Stimulated activated naive CD8-positive, alpha-beta T cell treated with anti-CD3 and anti-CD28 coated beads, Interleukin-15, amount 100 ng/mL, for 72 hours (primary cell): ENCODE measurements at regions not wholly inside any gene's neighbourhood (a gene's known extent, or its start where the extent isn't known, plus 50 kb on each side); places are given as distances from the start of the nearest gene placed in this dataset.
A peak's percentile ranks its signal among the peaks of the same experiment; 100 is the strongest.

Experiments used
- ATAC-seq: fragments of 150-1000 bp; cut with Tn5 transposase; 2 replicates; pipeline ENCODE4 v1.10.0; 2021; ENCODE audit warnings: mild to moderate bottlenecking, moderate library complexity
- DNase-seq, 2 donors: peaks; one replicate each; pipeline ENCODE4 v3.0.0; 2021 to 2022
- H3K27ac Mint-ChIP-seq, 2 donors: one replicate each; pipeline ENCODE4 v1.8.0; 2022; ENCODE audit warnings: mild to moderate bottlenecking in 2 of 2, mixed read lengths in 2 of 2, moderate library complexity in 2 of 2
- H3K27me3 Mint-ChIP-seq: one replicate; pipeline ENCODE4 v1.8.0; 2022; ENCODE audit warnings: mixed read lengths
- H3K4me1 Mint-ChIP-seq: one replicate; pipeline ENCODE4 v1.8.0; 2022; ENCODE audit warnings: mild to moderate bottlenecking, mixed read lengths
- H3K4me3 Mint-ChIP-seq, 2 donors: one replicate each; pipeline ENCODE4 v1.8.0; 2022; ENCODE audit warnings: mild to moderate bottlenecking in 2 of 2, mixed read lengths in 2 of 2, moderate library complexity in 1 of 2
- H3K9me3 Mint-ChIP-seq, 2 donors: one replicate each; pipeline ENCODE4 v1.8.0; 2022; ENCODE audit warnings: mixed read lengths in 2 of 2

DNA sequence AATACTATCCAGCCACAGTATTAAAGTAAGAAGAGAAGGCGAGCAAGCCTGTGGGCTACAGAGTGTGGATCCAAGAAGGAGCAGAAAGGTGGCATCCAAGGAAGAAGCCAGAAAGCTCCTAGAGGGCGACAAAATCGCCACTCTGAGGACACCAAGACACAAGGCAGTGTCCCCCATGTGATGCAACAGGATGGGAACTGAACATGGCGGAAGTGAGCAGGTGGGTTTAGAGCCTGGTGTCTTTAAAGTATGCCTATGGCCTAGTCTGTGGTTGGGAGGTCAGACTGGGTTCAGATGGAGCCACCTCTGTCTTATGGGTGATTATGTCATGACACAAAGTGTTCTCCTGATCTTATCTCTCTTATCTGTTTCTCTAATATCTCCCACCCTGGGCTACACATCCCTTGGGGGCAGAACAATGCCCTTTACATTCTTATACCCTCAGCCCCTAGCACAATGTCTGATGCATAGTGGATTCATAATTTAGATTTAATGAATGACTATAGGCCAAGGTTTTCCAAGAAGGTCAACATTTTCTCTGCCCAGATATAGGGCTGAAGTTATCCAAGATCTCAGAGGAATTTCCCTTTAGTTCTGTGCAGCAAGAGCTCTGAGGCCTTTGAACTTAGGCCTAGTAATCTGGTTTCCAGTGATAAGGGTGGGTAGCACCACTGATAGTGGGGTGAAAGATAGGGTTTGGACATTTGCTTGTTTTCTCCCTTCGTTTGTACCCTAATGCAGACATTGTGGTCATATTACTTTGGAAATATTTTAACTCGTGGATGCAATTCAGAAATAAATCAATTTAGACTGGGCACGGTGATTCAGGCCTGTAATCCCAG, 167.3 kb upstream of the AKIRIN2 start:
- Mint-ChIP-seq H3K27me3 (peaks cover 16% of the 10 kb centered on the region), H3K9me3 (no peaks in the 10 kb centered on the region), H3K4me3 (no peak overlapping the region), H3K27ac (no peak overlapping the region), H3K4me1 (no peaks in the 10 kb centered on the region)
- ATAC-seq = no peak
- DNase-seq = no peak

DNA sequence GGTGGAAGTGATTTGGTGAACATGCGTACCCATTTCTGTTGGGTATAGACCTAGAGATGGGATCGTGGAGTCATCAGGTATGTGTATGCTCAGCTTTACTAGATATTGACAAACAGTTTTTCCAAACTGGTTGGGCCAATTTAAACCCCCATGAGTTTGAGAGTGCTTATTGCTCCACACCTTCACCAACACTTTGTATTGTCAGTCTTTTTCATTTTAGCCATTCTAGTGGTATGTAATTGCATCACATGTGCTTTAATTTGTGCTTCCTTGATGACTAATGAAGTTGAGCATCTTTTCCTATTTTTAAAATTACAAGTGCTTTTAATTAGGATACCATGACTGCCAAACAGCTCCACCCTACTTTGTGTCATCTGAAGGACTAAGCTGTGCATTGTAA, 158.9 kb upstream of the AKIRIN2 start:
- DNase-seq (no peak), ATAC-seq (no peak)
- Mint-ChIP-seq H3K4me3 (no peak overlapping the region), H3K4me1 (no peaks in the 10 kb centered on the region), H3K9me3 (peaks cover 8 to 15% of the 10 kb centered on the region in 2 donors), H3K27ac (no peak overlapping the region), H3K27me3 (peaks cover 23% of the 10 kb centered on the region)

DNA sequence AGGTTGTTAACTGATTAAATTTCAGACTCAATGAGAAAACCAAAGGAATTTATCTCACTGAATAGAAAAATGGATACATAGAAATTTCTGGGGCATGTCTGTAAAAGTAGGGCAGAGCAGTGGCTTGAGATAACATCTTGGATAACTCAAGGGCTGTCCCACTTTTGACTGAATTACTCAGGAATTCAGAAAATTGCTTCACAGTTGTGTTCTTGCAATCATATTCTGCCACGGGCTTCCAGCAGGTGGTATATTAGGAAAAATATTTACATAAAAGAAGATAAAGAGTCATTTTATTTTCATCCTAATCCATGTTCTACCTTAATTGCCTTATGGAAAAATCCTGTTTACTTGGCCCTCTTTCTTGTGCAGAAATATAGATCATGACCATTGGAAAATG, 156.4 kb upstream of the AKIRIN2 start:
- DNase-seq (no peak), ATAC-seq (no peak)
- H3K4me1 Mint-ChIP-seq = no peaks in the 10 kb centered on the region
- H3K27ac Mint-ChIP-seq = no peak overlapping the region
- peaks cover 16% of the 10 kb centered on the region for H3K27me3 Mint-ChIP-seq
- no peak overlapping the region for H3K4me3 Mint-ChIP-seq
- H3K9me3 Mint-ChIP-seq = peaks cover 8 to 15% of the 10 kb centered on the region in 2 donors

DNA sequence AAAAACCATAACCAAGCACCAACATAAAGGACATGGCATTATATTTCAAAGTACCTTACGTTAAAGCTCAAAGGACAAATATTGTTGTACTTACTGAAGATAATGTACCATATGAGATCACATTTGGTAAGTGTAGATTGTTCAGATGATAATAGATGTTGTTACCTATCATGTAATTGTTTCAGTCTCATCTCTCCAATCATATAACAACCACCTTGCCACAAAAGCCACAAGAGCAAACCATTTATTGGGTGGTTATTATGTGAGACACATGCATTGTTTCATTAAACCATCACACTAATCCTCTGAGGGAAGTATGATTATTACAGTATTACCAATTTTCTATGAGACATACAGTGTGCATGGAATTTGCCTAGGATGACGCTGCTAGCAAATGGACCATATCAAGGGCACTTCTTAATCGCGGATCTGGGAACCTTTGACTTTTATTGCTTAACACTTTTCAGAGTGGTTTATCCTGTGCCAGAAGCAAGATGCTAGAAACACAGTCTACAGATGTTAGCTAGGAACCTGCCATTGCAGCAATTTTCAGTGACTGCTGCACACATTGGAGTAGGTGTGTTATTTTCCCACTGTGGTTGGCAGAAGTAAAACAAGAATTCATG, 149.8 kb upstream of the AKIRIN2 start:
- H3K27ac Mint-ChIP-seq = no peak overlapping the region
- peaks cover 9% of the 10 kb centered on the region for H3K27me3 Mint-ChIP-seq
- no peaks in the 10 kb centered on the region for H3K4me1 Mint-ChIP-seq
- no peaks in the 10 kb centered on the region for H3K9me3 Mint-ChIP-seq
- DNase-seq = no peak
- no peak for ATAC-seq
- H3K4me3 Mint-ChIP-seq = no peak overlapping the region

DNA sequence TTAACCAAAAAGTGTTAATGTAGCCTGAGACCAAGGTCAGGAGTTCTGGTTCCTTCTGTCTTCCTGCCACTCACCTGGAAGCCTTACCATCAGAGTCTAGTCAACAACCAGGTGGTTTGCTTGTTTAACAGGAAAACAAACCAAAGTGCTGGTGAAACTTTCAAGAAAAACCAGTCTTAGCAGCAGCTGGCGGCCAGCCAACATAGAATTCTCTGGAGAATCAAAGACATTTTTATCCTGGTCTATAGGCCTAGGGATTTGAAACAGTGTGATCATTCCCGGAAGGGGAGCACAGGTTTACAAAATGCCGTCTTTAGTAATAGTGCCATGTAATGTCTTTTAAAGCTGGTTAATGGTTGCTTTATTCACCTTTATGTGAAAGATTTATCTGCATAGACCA, 146.6 kb upstream of the AKIRIN2 start:
- no peak overlapping the region for H3K27ac Mint-ChIP-seq
- H3K4me1 Mint-ChIP-seq = no peaks in the 10 kb centered on the region
- no peak for ATAC-seq
- no peaks in the 10 kb centered on the region for H3K9me3 Mint-ChIP-seq
- no peak overlapping the region for H3K4me3 Mint-ChIP-seq
- peaks cover 24% of the 10 kb centered on the region for H3K27me3 Mint-ChIP-seq
- no peak for DNase-seq

DNA sequence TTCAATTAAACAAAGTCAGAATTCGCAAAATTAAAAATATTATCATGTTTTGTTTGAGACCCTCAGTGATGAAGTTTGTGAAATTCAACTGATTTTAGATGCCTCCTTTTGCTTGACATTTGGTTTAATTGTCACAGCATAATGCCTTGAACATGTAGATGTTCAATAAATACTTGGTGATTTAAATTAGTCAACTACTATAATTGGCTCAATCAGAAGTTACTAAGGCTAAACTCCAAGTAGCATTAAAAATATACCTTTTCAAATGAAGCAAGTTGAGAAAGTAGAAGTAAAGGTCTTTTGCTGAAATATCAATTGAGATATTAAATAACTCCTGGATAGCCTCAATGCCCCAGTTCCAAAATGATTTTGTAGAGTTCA, 145.8 kb upstream of the AKIRIN2 start:
- no peaks in the 10 kb centered on the region for H3K4me1 Mint-ChIP-seq
- DNase-seq (no peak), ATAC-seq (no peak)
- no peak overlapping the region for H3K4me3 Mint-ChIP-seq
- H3K9me3 Mint-ChIP-seq = no peaks in the 10 kb centered on the region
- H3K27ac Mint-ChIP-seq = no peak overlapping the region
- H3K27me3 Mint-ChIP-seq = peaks cover 24% of the 10 kb centered on the region

DNA sequence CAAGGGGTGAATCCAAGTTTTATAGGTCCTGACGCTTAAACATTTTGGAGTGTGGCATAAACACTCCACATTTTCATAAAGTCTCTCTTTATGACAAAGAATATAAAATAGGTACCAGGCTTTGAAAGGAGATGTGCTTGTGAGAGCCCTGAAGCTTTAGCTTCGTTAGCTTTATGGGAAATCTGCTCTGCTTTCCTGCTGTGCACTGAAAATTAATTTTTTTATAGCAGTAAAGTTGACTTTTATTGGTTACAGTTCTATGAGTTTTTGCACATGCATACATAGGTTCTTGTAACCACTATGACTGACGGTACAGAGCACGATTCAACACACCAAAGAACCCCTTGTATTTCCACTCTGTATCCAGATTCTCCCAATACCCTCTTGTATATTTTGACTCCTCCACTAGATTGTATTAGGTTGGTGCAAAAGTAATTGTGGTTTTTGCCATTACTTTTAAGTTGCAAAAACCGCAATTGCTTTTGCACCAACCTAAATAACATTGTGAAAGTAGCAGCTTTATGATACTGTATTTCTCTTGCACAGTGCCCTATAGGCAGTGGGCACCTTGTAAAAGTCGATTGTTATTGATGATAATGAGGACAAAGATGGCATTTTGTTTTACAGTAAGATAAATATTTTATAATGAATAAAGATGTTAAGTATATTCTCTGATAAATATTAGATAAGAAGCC, 145.2 kb upstream of the AKIRIN2 start:
- H3K9me3 Mint-ChIP-seq = no peaks in the 10 kb centered on the region
- DNase-seq = no peak
- ATAC-seq = no peak
- no peak overlapping the region for H3K4me3 Mint-ChIP-seq
- peaks cover 24% of the 10 kb centered on the region for H3K27me3 Mint-ChIP-seq
- no peak overlapping the region for H3K27ac Mint-ChIP-seq
- H3K4me1 Mint-ChIP-seq = no peaks in the 10 kb centered on the region

DNA sequence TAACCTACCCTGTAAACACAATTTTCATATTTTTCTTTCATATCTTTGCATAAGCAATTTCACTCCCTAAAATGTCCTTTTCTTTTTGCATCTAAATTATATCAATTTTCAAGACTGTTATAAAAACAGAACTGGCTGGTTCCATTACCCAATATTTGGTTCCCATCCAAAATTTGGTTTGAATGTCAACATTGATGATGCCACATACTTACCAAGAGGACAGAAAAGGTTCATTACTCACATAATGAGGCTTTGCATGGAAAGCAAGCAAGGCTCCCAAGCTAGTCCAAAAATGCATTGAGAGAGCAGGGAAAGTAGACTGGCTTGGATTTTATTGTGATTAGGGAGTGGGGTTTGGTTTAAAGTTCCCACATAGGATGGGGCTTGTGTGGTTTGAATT, 144.4 kb upstream of the AKIRIN2 start:
- Mint-ChIP-seq H3K4me3 (no peak overlapping the region), H3K27ac (no peak overlapping the region), H3K9me3 (no peaks in the 10 kb centered on the region), H3K27me3 (peaks cover 31% of the 10 kb centered on the region), H3K4me1 (no peaks in the 10 kb centered on the region)
- ATAC-seq (no peak), DNase-seq (no peak)

DNA sequence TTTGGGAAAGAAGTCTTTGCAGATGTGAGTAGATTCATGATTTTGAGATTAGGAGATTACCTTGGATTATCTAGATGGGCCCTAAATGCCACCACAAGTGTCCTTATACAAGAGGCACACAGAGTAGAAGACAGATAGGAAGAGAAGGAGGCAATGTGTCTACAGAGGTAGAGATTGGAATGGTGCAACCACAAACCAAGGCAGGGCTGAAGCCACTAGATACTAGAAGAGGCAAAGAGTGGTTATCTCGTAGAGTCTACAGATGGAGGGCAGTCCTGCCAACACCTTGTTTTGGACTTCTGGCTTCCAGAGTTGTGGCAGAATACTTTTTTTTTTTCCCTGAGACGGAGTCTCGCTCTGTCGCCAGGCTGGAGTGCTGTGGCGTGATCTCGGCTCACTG, 138.3 kb upstream of the AKIRIN2 start:
- no peak for DNase-seq
- ATAC-seq = no peak
- Mint-ChIP-seq H3K9me3 (no peaks in the 10 kb centered on the region), H3K27ac (no peak overlapping the region), H3K4me1 (no peaks in the 10 kb centered on the region), H3K4me3 (no peak overlapping the region), H3K27me3 (peaks cover 8% of the 10 kb centered on the region)

DNA sequence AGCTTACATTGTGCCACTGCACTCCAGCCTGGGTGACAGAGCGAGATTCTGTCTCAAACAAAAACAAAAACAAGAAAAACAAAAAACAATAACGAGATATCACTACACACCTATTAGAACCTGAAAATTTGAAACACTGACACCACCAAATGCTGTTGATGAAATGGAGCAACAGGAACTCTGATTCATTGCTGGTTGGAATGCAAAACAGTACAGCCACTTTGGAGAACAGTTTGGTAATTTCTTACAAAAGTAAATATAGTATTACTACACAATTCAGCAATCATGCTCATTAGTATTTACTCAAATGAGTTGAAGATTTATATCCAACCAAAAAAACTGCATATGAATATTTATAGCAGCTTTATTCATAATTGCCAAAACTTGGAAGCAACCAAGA, 135.8 kb upstream of the AKIRIN2 start:
- Mint-ChIP-seq H3K27me3 (peaks cover 7% of the 10 kb centered on the region), H3K4me1 (no peaks in the 10 kb centered on the region), H3K9me3 (no peaks in the 10 kb centered on the region), H3K27ac (no peak overlapping the region), H3K4me3 (no peak overlapping the region)
- ATAC-seq (no peak), DNase-seq (no peak)

DNA sequence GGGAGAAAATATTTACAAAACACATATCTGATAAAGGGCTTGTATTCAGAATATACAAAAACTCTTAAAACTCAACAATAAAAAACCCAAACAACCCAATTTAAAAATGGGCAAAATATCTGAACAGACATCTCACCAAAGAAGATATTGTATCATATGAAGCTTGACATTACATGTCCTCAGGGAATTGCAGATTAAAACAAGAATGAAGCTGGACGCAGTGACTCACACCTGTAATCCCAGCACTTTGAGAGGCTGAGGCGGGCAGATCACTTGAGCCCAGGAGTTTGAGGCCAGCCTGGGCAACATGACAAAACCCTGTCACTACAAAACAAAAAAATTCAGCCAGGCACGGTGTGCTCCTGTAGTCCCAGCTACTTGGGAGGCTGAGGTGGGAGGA, 135.4 kb upstream of the AKIRIN2 start:
- Mint-ChIP-seq H3K4me3 (no peak overlapping the region), H3K9me3 (no peaks in the 10 kb centered on the region), H3K27me3 (peaks cover 7% of the 10 kb centered on the region), H3K27ac (no peak overlapping the region), H3K4me1 (no peaks in the 10 kb centered on the region)
- no peak for ATAC-seq
- no peak for DNase-seq

DNA sequence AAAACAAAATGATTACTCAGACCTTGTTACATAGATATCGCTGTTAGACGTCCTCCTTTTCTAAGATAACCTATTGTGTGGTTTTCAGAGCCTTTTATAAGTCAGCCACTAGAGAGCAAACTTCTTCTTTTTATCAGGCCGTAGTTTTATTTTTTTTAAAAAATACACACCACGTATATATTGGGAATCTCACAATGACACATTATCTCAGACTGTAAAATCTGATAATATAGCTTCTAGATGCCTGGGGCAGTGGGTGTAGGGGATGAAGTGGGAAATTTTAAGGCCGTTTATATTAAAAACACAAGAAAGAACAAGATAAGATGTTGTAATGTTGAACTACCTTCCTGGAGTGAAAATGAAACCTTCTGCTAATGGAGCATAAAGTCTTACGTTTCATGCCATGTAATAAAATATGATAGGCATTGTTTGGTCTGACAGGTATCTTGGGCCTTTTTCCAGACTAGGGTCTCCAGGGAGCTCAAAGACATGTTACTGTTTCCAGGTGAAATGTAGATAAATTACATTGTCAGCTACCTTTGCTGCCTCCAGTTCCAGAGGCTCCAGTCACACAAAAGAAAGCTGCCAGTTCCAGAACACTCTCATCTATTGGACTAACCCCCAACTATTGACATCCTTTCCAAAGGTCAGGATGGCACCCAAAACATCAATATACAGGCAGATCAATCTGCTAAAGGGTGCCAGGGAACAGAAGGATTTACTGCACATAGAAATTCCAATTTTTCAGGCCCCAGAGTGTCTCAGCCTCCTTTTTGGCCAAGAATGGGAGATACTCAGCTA, 130.2 kb upstream of the AKIRIN2 start:
- H3K9me3 Mint-ChIP-seq = no peaks in the 10 kb centered on the region
- peak overlapping the region; percentile 79 to 87 for H3K4me3 Mint-ChIP-seq
- DNase-seq (peak; percentile 4 to 9), ATAC-seq (peak; percentile 70)
- H3K4me1 Mint-ChIP-seq = no peaks in the 10 kb centered on the region
- H3K27me3 Mint-ChIP-seq = no peaks in the 10 kb centered on the region
- H3K27ac Mint-ChIP-seq = peak overlapping the region; percentile 93 to 95

DNA sequence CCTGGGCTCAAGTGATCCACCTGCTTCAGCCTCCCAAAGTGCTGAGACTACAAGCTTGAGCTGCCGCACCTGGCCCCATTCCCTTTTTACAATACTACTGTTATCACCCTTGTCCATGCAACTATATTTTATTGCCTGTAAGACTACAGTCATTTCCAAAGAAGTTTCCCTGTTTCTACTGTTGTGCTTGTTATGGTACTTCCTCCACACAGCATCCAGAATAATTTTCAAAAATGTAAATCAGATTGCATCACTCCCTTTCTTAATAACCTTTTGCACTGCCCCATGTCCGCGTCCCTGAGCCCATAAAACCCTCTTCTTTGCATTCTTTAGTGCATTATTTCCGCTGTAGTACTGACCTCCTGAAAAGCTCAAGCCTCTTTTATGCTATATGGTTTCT, 128.9 kb upstream of the AKIRIN2 start:
- Mint-ChIP-seq H3K27ac (no peak overlapping the region), H3K9me3 (no peaks in the 10 kb centered on the region)
- no peak for DNase-seq

DNA sequence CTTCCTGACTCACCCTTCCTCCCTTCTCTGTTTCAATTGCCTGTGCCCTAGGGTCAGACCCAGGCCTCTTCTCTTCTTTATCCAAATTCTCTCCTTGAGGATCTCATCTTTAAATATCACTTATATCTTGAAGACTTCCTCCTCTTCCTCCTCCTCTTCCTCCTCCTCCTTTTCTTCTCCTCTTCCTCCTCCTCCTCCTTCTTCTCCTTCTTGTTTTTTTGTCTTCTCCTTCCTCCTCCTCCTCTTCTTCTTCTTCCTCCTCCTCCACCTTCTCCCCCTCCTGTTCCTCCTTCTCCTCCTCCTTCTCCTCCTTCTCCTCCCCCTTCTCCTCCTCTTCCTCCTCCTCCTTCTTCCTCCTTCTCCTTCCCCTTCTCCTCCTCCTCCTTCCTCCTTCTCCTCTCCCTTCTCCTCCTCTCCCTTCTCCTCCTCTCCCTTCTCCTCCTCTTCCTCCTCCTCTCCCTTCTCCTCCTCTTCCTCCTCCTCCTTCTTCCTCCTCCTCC, 127.6 kb upstream of the AKIRIN2 start:
- Mint-ChIP-seq H3K4me1 (peaks cover 11% of the 10 kb centered on the region), H3K27ac (no peak overlapping the region), H3K4me3 (no peak overlapping the region), H3K9me3 (no peaks in the 10 kb centered on the region), H3K27me3 (peaks cover 6% of the 10 kb centered on the region)
- ATAC-seq = no peak
- no peak for DNase-seq

More for the DNA sequence above, 128.9 kb upstream of the AKIRIN2 start:
- Mint-ChIP-seq H3K4me1 (peaks cover 6% of the 10 kb centered on the region), H3K27me3 (no peaks in the 10 kb centered on the region), H3K4me3 (no peak overlapping the region)
- ATAC-seq = no peak

DNA sequence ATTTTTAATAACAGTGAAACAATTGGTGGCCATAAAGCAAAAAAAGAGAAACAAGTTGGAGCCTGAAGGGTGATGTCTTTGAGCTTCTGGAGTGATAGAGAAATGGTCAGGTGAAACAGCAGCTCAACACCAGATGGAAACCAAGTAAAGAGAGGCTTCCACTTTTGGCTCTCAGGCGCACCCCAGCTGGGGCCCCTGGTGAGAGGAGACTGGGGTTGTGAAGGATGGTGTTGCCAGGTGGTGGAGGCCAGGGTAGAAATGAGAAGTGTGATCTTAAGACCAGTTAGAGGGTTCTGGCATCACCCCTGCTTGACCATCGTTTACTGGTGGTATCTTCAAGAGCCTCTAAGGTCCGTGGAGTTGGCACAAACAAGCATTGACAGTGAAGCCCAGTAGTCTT, 126.0 kb upstream of the AKIRIN2 start:
- no peak for ATAC-seq

More for the DNA sequence above, 126.0 kb upstream of the AKIRIN2 start:
- Mint-ChIP-seq H3K27me3 (peaks cover 8% of the 10 kb centered on the region), H3K4me3 (no peak overlapping the region), H3K9me3 (no peaks in the 10 kb centered on the region), H3K4me1 (peaks cover 11% of the 10 kb centered on the region), H3K27ac (no peak overlapping the region)
- DNase-seq = no peak
